Calu3 (cell line): ENCODE measurements at regions not wholly inside any gene's neighbourhood (a gene's known extent, or its start where the extent isn't known, plus 50 kb on each side); places are given as distances from the start of the nearest gene placed in this dataset.

Experiments used
- BruUV-seq: library from RNA; stranded (reverse); fragments of 400-500 nt; replicated peaks from 2 replicates; lab custom pipeline; 2021; lab: Mats Ljungman, UMichigan
- CTCF ChIA-PET: fragments of 300-600 bp; sonication (Branson Sonifier 250); formaldehyde crosslinking; loops from one replicate; lab custom pipeline; 2022; ENCODE audit warnings: antibody characterized with exemption; lab: Charles Lee
- DNase-seq: peaks from one replicate; pipeline ENCODE4 v3.0.0; 2022
- H3K27ac Mint-ChIP-seq: one replicate; pipeline ENCODE4 v1.8.0; 2022; ENCODE audit warnings: mixed read lengths; ENCODE audit not compliant: unreplicated experiment
- H3K27me3 Mint-ChIP-seq: one replicate; pipeline ENCODE4 v1.8.0; 2022; ENCODE audit warnings: mixed read lengths; ENCODE audit not compliant: unreplicated experiment
- H3K36me3 Mint-ChIP-seq: one replicate; pipeline ENCODE4 v1.8.0; 2022; ENCODE audit warnings: mild to moderate bottlenecking, moderate library complexity, mixed read lengths; ENCODE audit not compliant: insufficient read depth, unreplicated experiment
- H3K4me1 Mint-ChIP-seq: one replicate; pipeline ENCODE4 v1.8.0; 2022; ENCODE audit warnings: mild to moderate bottlenecking, low read depth, mixed read lengths; ENCODE audit not compliant: unreplicated experiment
- H3K4me3 Mint-ChIP-seq: one replicate; pipeline ENCODE4 v1.8.0; 2022; ENCODE audit warnings: mild to moderate bottlenecking, low read depth, moderate library complexity, mixed read lengths; ENCODE audit not compliant: unreplicated experiment
- H3K9me3 Mint-ChIP-seq: one replicate; pipeline ENCODE4 v1.8.0; 2022; ENCODE audit warnings: low read depth, mixed read lengths; ENCODE audit not compliant: unreplicated experiment
- CTCF ChIP-seq: fragments of 200-600 bp; IDR thresholded peaks from one replicate; pipeline ENCODE4 v1.8.0; 2022; ENCODE audit warnings: antibody characterized with exemption; ENCODE audit not compliant: unreplicated experiment
- intact Hi-C: fragments of 100-400 bp; cut with micrococcal nuclease; formaldehyde crosslinking; loops from one replicate; pipeline ENCODE4 v1.10.0; 2022; ENCODE audit not compliant: unreplicated experiment

- no TSS peak for BruUV-seq
- Mint-ChIP-seq H3K9me3 (peaks cover 2% of the 10 kb centered on the region), H3K27ac (no peak overlapping the region), H3K27me3 (no peaks in the 10 kb centered on the region), H3K36me3 (no peaks in the 10 kb centered on the region), H3K4me3 (no peak overlapping the region), H3K4me1 (no peaks in the 10 kb centered on the region)
- DNase-seq = no peak
- CTCF ChIA-PET = no interaction called here
- intact Hi-C loops = no loop called here
- no peak for TF ChIP-seq CTCF
Measured at GRCh38 chrX:118211891-118212816, 95.5 kb upstream of the KLHL13 start.

- no peak for DNase-seq
- H3K9me3 Mint-ChIP-seq = peaks cover 2% of the 10 kb centered on the region
- H3K4me1 Mint-ChIP-seq = no peaks in the 10 kb centered on the region
- no peak overlapping the region for H3K4me3 Mint-ChIP-seq
- H3K36me3 Mint-ChIP-seq = no peaks in the 10 kb centered on the region
- BruUV-seq = no TSS peak
- H3K27ac Mint-ChIP-seq = no peak overlapping the region
- intact Hi-C loops = no loop called here
- CTCF ChIA-PET = no interaction called here
- TF ChIP-seq CTCF = no peak
- H3K27me3 Mint-ChIP-seq = no peaks in the 10 kb centered on the region
Measured at GRCh38 chrX:118212817-118213183, 96.2 kb upstream of the KLHL13 start.

GRCh38 chrX:118215346-118215745, 98.7 kb upstream of the KLHL13 start:
- no peak for DNase-seq
- TF ChIP-seq CTCF = no peak
- H3K4me1 Mint-ChIP-seq = no peaks in the 10 kb centered on the region
- no peak overlapping the region for H3K27ac Mint-ChIP-seq
- no TSS peak for BruUV-seq
- intact Hi-C loops = no loop called here
- H3K9me3 Mint-ChIP-seq = peaks cover 2% of the 10 kb centered on the region
- no peak overlapping the region for H3K4me3 Mint-ChIP-seq
- H3K36me3 Mint-ChIP-seq = no peaks in the 10 kb centered on the region
- H3K27me3 Mint-ChIP-seq = no peaks in the 10 kb centered on the region
- CTCF ChIA-PET = no interaction called here

- BruUV-seq = no TSS peak
- no peak overlapping the region for H3K27ac Mint-ChIP-seq
- no peaks in the 10 kb centered on the region for H3K4me1 Mint-ChIP-seq
- DNase-seq = no peak
- no peaks in the 10 kb centered on the region for H3K9me3 Mint-ChIP-seq
- no peaks in the 10 kb centered on the region for H3K27me3 Mint-ChIP-seq
- no peak overlapping the region for H3K4me3 Mint-ChIP-seq
- no peaks in the 10 kb centered on the region for H3K36me3 Mint-ChIP-seq
- intact Hi-C loops = no loop called here
- no peak for TF ChIP-seq CTCF
- CTCF ChIA-PET = no interaction called here
Measured at GRCh38 chrX:118216087-118216486, 99.5 kb upstream of the KLHL13 start.
